ENCODE measurements at regions not wholly inside any gene's neighbourhood (a gene's known extent, or its start where the extent isn't known, plus 50 kb on each side); places are given as distances from the start of the nearest gene placed in this dataset.

- TF ChIP-seq FOXK2 (IDR thresholded peaks at IDR 0.05) (no peak), ARNT (IDR thresholded peaks at IDR 0.05) (no peak), FOXM1 (IDR thresholded peaks at IDR 0.05; ENCODE audit: borderline replicate concordance) (no peak), SP1 (IDR thresholded peaks at IDR 0.05) (no peak), BHLHE40 (IDR thresholded peaks at IDR 0.05; ENCODE audit: borderline replicate concordance) (no peak), SUZ12 (IDR thresholded peaks at IDR 0.05) (no peak), TARDBP (IDR thresholded peaks at IDR 0.05) (no peak), HDGF (IDR thresholded peaks at IDR 0.05; ENCODE audit: borderline replicate concordance) (no peak), NFRKB (IDR thresholded peaks at IDR 0.05) (no peak), LEF1 (IDR thresholded peaks at IDR 0.05; ENCODE audit: borderline replicate concordance) (no peak), ZNF384 (IDR thresholded peaks at IDR 0.05) (no peak)
Observed at GRCh38 chr14:23894362-23895052, 59.1 kb upstream of the DHRS4 start.

Measured in HEK293T (cell line).